CD4-positive, alpha-beta memory T cell (primary cell): ENCODE measurements at regions not wholly inside any gene's neighbourhood (a gene's known extent, or its start where the extent isn't known, plus 50 kb on each side); places are given as distances from the start of the nearest gene placed in this dataset.

ENCODE experiments used
- CTCF ChIA-PET: fragments of 350-600 bp; sonication (Branson Sonifier 250); formaldehyde crosslinking; loops from one replicate; lab custom pipeline; 2021; ENCODE audit warnings: inconsistent platforms; ENCODE audit not compliant: partially characterized antibody; lab: Charles Lee
- POLR2A ChIA-PET: fragments of 350-600 bp; sonication (Branson Sonifier 250); formaldehyde crosslinking; loops from one replicate; lab custom pipeline; 2021; ENCODE audit not compliant: partially characterized antibody; lab: Charles Lee
- DNase-seq, 5 donors: peaks; one replicate each; pipeline versions ENCODE4 v3.0.0 to v3.0.0-alpha.2; 2020 to 2022; ENCODE audit warnings: mixed read lengths in 1 of 5
- H3K27ac ChIP-seq: one replicate; pipeline ENCODE4 v1.7.0; 2013; ENCODE audit warnings: low read depth, low read length
- H3K27me3 ChIP-seq: 2 replicates; pipeline ENCODE4 v1.7.0; 2013; ENCODE audit warnings: mild to moderate bottlenecking, low read length, moderate library complexity; ENCODE audit not compliant: insufficient read depth
- H3K36me3 ChIP-seq: 2 replicates; pipeline ENCODE4 v1.7.0; 2013; ENCODE audit warnings: mild to moderate bottlenecking, low read length, moderate library complexity; ENCODE audit not compliant: insufficient read depth
- H3K4me1 ChIP-seq: 2 replicates; pipeline ENCODE4 v1.7.0; 2013; ENCODE audit warnings: mild to moderate bottlenecking, low read length, moderate library complexity; ENCODE audit not compliant: insufficient read depth
- H3K4me3 ChIP-seq, 2 donors: one replicate each; pipeline ENCODE4 v1.7.0; 2013; ENCODE audit warnings: low read length in 2 of 2, mild to moderate bottlenecking in 1 of 2
- H3K9me3 ChIP-seq, 2 donors: one replicate each; pipeline ENCODE4 v1.7.0; 2013; ENCODE audit warnings: low read length in 2 of 2, control low read depth in 1 of 2; ENCODE audit not compliant: control insufficient read depth in 1 of 2
- H3K27ac Mint-ChIP-seq, 7 donors: one replicate each; pipeline ENCODE4 v1.8.0; 2020 to 2021; ENCODE audit warnings: mixed read lengths in 7 of 7, mild to moderate bottlenecking in 6 of 7, inconsistent platforms in 3 of 7, moderate library complexity in 3 of 7
- H3K27me3 Mint-ChIP-seq, 2 donors: one replicate each; pipeline ENCODE4 v1.8.0; 2020 to 2021; ENCODE audit warnings: mixed read lengths in 2 of 2
- H3K36me3 Mint-ChIP-seq, 2 donors: one replicate each; pipeline ENCODE4 v1.8.0; 2020 to 2021; ENCODE audit warnings: mixed read lengths in 2 of 2, inconsistent platforms in 1 of 2, mild to moderate bottlenecking in 1 of 2
- H3K4me1 Mint-ChIP-seq, 4 donors: one replicate each; pipeline ENCODE4 v1.8.0; 2020 to 2021; ENCODE audit warnings: mixed read lengths in 4 of 4, mild to moderate bottlenecking in 1 of 4
- H3K4me3 Mint-ChIP-seq, 8 donors: one replicate each; pipeline ENCODE4 v1.8.0; 2020 to 2021; ENCODE audit warnings: mixed read lengths in 8 of 8, mild to moderate bottlenecking in 7 of 8, moderate library complexity in 6 of 8, inconsistent platforms in 3 of 8
- H3K9me3 Mint-ChIP-seq, 8 donors: one replicate each; pipeline ENCODE4 v1.8.0; 2020 to 2021; ENCODE audit warnings: mixed read lengths in 8 of 8, mild to moderate bottlenecking in 5 of 8, inconsistent platforms in 3 of 8, moderate library complexity in 1 of 8
- intact Hi-C: fragments of 100-400 bp; cut with micrococcal nuclease; formaldehyde crosslinking; loops from one replicate; pipeline ENCODE4 v1.15.1; 2023

DNA sequence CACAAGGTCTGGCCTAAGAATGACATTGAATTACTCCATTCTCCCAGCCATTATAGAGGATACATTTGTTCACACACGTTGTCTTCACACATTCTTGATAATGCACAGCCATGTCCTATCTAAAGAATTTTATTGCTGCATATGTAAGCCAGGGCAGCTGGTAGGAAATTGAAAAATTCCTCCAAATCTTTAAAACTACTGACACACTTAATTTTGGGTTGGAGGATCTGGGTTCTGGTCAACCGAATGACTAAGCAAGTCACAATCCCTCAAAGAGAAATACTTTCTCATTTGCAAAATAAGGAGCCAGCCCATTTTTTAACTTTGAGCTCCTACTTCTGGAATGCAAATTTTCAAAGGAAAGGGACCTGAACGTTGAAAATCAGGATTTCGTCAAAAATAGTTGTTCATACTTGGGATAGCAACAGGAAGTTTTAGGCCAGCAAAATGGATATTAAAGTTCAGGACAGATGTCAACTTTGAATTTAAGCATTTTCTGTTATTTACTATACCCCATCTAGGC lies 638.3 kb downstream of the NTRK3 start:
- H3K27me3 ChIP-seq, result no peaks in the 10 kb centered on the region
- H3K4me1 ChIP-seq, result peaks cover 4% of the 10 kb centered on the region
- Mint-ChIP-seq H3K4me3 (no peak overlapping the region), H3K27ac (no peak overlapping the region), H3K9me3 (peaks cover 0 to 8% (median under 1%) of the 10 kb centered on the region in 8 donors), H3K4me1 (peaks cover 0 to 6% (median 2%) of the 10 kb centered on the region in 4 donors), H3K27me3 (peaks cover 0 to 6% of the 10 kb centered on the region in 2 donors), H3K36me3 (no peaks in the 10 kb centered on the region)
- CTCF ChIA-PET, result no interaction called here
- intact Hi-C loops, result no loop called here
- POLR2A ChIA-PET, result no interaction called here
- H3K36me3 ChIP-seq, result no peaks in the 10 kb centered on the region
- H3K27ac ChIP-seq, result no peak overlapping the region
- H3K4me3 ChIP-seq, result no peak overlapping the region
- no peak for DNase-seq
- no peaks in the 10 kb centered on the region for H3K9me3 ChIP-seq

DNA sequence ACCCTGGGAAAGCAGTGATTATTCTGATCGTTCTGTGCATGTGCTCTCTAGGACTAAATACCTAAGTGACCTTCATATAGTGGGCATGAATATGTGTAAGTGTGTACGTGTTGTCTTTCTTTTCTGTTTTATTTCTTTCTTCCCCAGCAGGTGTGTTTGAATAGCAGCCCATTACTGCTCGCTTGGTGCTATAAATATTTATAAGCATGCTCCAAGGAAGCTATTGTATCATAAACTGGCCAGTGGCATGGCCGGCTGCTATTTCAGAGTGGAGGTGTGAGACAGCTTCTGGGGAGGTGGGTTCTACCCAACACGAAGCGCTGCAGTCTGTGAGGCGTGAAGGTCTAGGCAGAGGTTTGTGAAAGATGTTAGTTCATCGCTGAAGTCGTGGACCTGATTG lies 641.8 kb downstream of the NTRK3 start:
- no peaks in the 10 kb centered on the region for H3K36me3 ChIP-seq

DNA sequence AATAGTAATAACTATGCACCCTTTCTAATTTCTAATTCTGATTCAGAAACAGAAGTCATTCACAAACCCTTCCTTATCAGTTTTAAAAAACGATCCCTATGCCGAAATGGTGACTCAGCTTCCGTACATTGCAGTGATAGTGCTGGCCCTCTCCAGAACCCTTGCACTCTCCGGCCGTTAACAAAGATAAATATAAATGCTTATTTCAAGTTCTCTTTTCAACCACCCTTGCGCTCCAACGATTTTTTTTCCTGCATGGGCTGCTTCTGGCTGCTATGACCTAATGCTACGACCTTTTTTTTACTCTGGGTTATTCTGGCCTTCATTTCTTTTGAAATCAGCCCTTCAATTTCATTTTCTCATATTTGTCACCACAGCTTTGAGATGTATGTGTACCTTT lies 646.2 kb downstream of the NTRK3 start:
- Mint-ChIP-seq H3K36me3 (no peaks in the 10 kb centered on the region), H3K4me1 (no peaks in the 10 kb centered on the region), H3K9me3 (peaks cover 0 to 3% (median 0%) of the 10 kb centered on the region in 8 donors), H3K4me3 (no peak overlapping the region), H3K27me3 (peaks cover 1 to 4% of the 10 kb centered on the region in 2 donors), H3K27ac (no peak overlapping the region)
- intact Hi-C loops, result no loop called here
- Histone ChIP-seq H3K9me3 (no peaks in the 10 kb centered on the region), H3K4me3 (no peak overlapping the region), H3K27ac (no peak overlapping the region), H3K36me3 (no peaks in the 10 kb centered on the region), H3K27me3 (no peaks in the 10 kb centered on the region), H3K4me1 (no peaks in the 10 kb centered on the region)
- POLR2A ChIA-PET, result no interaction called here
- CTCF ChIA-PET, result no interaction called here
- DNase-seq, result no peak

More for the DNA sequence above, 641.8 kb downstream of the NTRK3 start:
- Mint-ChIP-seq H3K4me1 (peaks cover 0 to 6% (median 2%) of the 10 kb centered on the region in 4 donors), H3K27me3 (peaks cover 0 to 4% of the 10 kb centered on the region in 2 donors), H3K4me3 (no peak overlapping the region), H3K36me3 (no peaks in the 10 kb centered on the region), H3K27ac (no peak overlapping the region), H3K9me3 (peaks cover 0 to 2% (median 0%) of the 10 kb centered on the region in 8 donors)
- peaks cover 4% of the 10 kb centered on the region for H3K4me1 ChIP-seq
- H3K4me3 ChIP-seq, result no peak overlapping the region
- DNase-seq, result no peak
- ChIA-PET POLR2A (no interaction called here), CTCF (no interaction called here)
- H3K9me3 ChIP-seq, result no peaks in the 10 kb centered on the region
- H3K27me3 ChIP-seq, result no peaks in the 10 kb centered on the region
- intact Hi-C loops, result no loop called here
- H3K27ac ChIP-seq, result no peak overlapping the region

DNA sequence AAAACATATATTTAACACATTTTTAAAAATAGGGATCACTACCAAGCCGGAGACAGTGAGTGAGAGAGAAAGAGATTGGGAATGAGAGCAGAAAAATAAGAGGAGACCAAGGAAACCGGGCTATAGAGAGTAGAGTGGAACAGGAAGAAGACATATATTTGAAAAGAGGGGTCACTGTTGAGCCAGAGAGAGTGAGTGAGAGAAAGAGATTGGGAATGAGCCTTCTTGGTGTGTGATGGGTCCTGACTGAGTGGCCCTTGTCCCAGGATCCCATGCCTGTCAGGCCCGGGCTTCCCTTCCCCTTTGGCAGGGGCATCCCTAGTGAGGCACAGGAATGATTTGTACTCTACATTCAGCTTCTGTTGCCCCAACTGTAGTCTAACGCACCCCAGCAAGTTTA lies 646.6 kb downstream of the NTRK3 start:
- Histone ChIP-seq H3K27ac (no peak overlapping the region), H3K4me1 (no peaks in the 10 kb centered on the region), H3K9me3 (no peaks in the 10 kb centered on the region), H3K36me3 (no peaks in the 10 kb centered on the region), H3K4me3 (no peak overlapping the region), H3K27me3 (no peaks in the 10 kb centered on the region)
- Mint-ChIP-seq H3K27ac (no peak overlapping the region), H3K27me3 (peaks cover 1 to 4% of the 10 kb centered on the region in 2 donors), H3K4me3 (no peak overlapping the region), H3K9me3 (peaks cover 0 to 3% (median 0%) of the 10 kb centered on the region in 8 donors), H3K36me3 (no peaks in the 10 kb centered on the region), H3K4me1 (no peaks in the 10 kb centered on the region)
- intact Hi-C loops, result no loop called here
- no peak for DNase-seq
- CTCF ChIA-PET, result no interaction called here
- POLR2A ChIA-PET, result no interaction called here

DNA sequence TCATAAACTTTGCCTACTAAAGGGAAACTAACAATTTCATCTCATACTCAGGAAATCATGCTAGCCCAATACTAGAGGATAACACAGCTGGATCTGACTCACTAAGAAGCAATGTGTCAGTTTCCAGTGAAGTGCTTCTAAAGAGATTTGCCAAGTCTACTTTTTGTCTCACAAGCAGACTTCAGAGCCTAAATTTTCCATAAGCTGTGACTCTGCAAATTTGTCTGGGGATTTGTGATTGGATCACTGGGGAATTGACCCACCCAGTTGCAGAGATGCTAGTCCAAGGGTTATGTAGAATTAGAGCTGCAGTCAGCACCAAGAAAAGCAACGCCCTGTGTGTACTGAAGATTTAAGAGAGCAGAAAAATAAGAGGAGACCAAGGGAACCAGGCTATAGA lies 647.1 kb downstream of the NTRK3 start:
- H3K4me3 Mint-ChIP-seq, result no peak overlapping the region
- no peaks in the 10 kb centered on the region for H3K4me1 Mint-ChIP-seq
- DNase-seq, result no peak
- H3K27me3 ChIP-seq, result no peaks in the 10 kb centered on the region
- no peaks in the 10 kb centered on the region for H3K36me3 ChIP-seq
- intact Hi-C loops, result no loop called here
- no peaks in the 10 kb centered on the region for H3K9me3 ChIP-seq
- CTCF ChIA-PET, result no interaction called here
- POLR2A ChIA-PET, result no interaction called here
- no peak overlapping the region for H3K4me3 ChIP-seq
- H3K4me1 ChIP-seq, result no peaks in the 10 kb centered on the region
- H3K36me3 Mint-ChIP-seq, result no peaks in the 10 kb centered on the region
- no peak overlapping the region for H3K27ac Mint-ChIP-seq
- peaks cover 1 to 4% of the 10 kb centered on the region in 2 donors for H3K27me3 Mint-ChIP-seq
- no peak overlapping the region for H3K27ac ChIP-seq
- peaks cover 0 to 3% (median 0%) of the 10 kb centered on the region in 8 donors for H3K9me3 Mint-ChIP-seq

DNA sequence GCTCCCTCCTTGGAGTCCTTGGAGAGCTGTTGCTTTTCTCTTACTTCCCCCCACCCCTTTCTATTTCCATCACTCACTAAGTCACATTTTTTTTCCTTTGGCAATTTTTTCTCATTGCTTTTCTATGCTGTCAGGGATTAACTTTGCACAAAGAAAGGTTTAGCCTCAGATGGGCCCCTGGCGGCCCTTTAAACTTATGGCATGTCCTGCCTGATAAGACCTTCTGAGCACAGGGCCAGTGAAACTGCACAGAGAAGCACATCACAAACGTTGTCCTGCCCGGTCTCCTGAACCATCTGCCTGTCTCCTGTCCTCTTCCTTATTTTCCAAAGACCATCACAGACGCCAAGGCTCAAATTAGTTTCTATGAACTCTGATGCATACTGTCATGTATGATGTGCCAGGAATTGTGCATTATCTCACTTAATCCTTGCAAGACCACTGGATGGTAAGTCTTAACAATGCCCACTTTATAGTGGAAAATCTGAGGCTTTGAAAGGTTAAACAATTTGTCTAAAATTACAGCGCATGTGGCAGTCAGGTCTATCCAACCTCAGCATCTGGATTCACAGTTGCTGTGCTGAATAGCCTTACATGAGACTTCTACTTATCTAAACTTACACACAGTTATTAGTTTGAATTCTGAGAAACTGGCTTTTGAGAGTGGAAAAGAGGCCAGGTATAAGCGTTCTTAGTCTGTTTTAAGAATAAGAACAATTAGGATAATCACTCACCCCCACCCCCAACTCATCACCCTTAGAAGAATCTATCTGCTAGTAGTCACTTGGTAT lies 648.1 kb downstream of the NTRK3 start:
- Mint-ChIP-seq H3K4me1 (no peaks in the 10 kb centered on the region), H3K36me3 (no peaks in the 10 kb centered on the region), H3K4me3 (no peak overlapping the region), H3K9me3 (peaks cover 0 to 3% (median 0%) of the 10 kb centered on the region in 8 donors), H3K27me3 (peaks cover 0 to 1% of the 10 kb centered on the region in 2 donors), H3K27ac (no peak overlapping the region)
- no peaks in the 10 kb centered on the region for H3K36me3 ChIP-seq
- intact Hi-C loops, result no loop called here
- POLR2A ChIA-PET, result no interaction called here
- DNase-seq, result no peak
- no peak overlapping the region for H3K27ac ChIP-seq
- no peak overlapping the region for H3K4me3 ChIP-seq
- H3K4me1 ChIP-seq, result no peaks in the 10 kb centered on the region
- CTCF ChIA-PET, result no interaction called here
- H3K27me3 ChIP-seq, result no peaks in the 10 kb centered on the region
- no peaks in the 10 kb centered on the region for H3K9me3 ChIP-seq

DNA sequence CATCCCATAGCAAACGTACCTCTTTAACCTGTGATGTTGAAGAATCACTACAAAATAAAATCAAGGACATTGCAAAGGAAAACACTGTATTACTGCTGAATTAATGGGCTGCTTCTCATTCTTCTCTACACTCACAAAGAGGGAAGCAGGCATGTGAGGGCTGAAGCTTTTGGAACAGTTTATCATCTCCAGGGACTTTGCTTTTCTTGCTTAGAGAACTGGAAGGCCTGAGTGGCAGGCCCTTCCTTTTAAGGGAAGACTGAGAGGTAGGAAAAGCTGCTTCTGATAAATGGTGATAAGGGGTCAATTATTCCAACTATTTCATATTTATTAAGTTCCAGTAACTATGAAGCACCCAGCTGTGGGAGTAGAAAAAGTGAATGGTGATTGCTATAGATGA lies 649.6 kb downstream of the NTRK3 start:
- H3K27ac Mint-ChIP-seq, result no peak overlapping the region
- intact Hi-C loops, result no loop called here
- Histone ChIP-seq H3K9me3 (no peaks in the 10 kb centered on the region), H3K27me3 (no peaks in the 10 kb centered on the region), H3K27ac (no peak overlapping the region), H3K4me3 (no peak overlapping the region), H3K36me3 (no peaks in the 10 kb centered on the region), H3K4me1 (no peaks in the 10 kb centered on the region)
- H3K4me1 Mint-ChIP-seq, result no peaks in the 10 kb centered on the region
- H3K27me3 Mint-ChIP-seq, result peaks cover 0 to 1% of the 10 kb centered on the region in 2 donors
- no peak overlapping the region for H3K4me3 Mint-ChIP-seq
- H3K9me3 Mint-ChIP-seq, result peaks cover 0 to 3% (median 0%) of the 10 kb centered on the region in 8 donors
- no peaks in the 10 kb centered on the region for H3K36me3 Mint-ChIP-seq
- POLR2A ChIA-PET, result no interaction called here
- no peak for DNase-seq
- CTCF ChIA-PET, result no interaction called here
